ENCODE measurements at regions not wholly inside any gene's neighbourhood (a gene's known extent, or its start where the extent isn't known, plus 50 kb on each side); places are given as distances from the start of the nearest gene placed in this dataset.

DNA sequence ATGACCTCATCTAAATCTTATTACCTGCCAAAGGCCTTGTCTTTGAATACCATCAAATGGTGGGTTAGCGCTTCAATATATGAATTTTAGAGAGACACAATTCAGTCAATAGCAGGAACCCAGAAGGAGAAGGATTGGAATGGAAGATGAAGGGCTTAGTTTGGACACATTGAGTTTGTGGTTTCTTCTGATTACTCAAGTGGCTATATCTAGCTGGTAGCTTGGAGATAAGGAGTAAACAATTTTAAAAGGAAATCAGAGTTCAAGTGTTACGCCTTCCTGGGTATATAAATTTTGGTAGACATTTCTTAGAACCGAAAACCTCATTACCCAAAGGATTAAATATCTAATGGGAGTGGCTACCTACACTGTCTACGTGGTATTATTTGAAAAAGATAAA lies 80.2 kb downstream of the RGS2 start:
- no peak for DNase-seq (ENCODE audit: low spot score)
- H3K4me3 ChIP-seq (ENCODE audit: low read depth in 1 of 3, low read length in 3 of 3): no peak overlapping the region
- no peak overlapping the region for H3K9ac ChIP-seq (ENCODE audit: low read depth in 1 of 2, low read length in 2 of 2)
- 92% methylated on average over 4 of the region's 4 CpGs for WGBS
- H3K4me1 ChIP-seq (ENCODE audit: control insufficient read depth in 4 of 4, insufficient read depth in 4 of 4, low read length in 3 of 4): no peaks in the 10 kb centered on the region
- H3K9me3 ChIP-seq (ENCODE audit: control insufficient read depth in 4 of 4, low read length in 3 of 4): no peaks in the 10 kb centered on the region
- no peak overlapping the region for H3K27ac ChIP-seq (ENCODE audit: low read depth in 1 of 2, low read length in 2 of 2)
- no peaks in the 10 kb centered on the region for H3K27me3 ChIP-seq (ENCODE audit: control insufficient read depth in 4 of 4, insufficient read depth in 4 of 4, low read length in 3 of 4)
- H3K36me3 ChIP-seq (ENCODE audit: control insufficient read depth in 4 of 4, insufficient read depth in 3 of 4, low read depth in 1 of 4, low read length in 3 of 4): no peaks in the 10 kb centered on the region
- TF ChIP-seq HNF4A (conservative IDR thresholded peaks at IDR 0.05) (no peak), SP1 (IDR thresholded peaks at IDR 0.05) (no peak), GABPA (IDR thresholded peaks at IDR 0.05 in 1 of 2, conservative IDR thresholded peaks at IDR 0.05 in 1 of 2) (no peak), RAD21 (IDR thresholded peaks at IDR 0.05) (no peak)
- TF ChIP-seq, protein P1, sequence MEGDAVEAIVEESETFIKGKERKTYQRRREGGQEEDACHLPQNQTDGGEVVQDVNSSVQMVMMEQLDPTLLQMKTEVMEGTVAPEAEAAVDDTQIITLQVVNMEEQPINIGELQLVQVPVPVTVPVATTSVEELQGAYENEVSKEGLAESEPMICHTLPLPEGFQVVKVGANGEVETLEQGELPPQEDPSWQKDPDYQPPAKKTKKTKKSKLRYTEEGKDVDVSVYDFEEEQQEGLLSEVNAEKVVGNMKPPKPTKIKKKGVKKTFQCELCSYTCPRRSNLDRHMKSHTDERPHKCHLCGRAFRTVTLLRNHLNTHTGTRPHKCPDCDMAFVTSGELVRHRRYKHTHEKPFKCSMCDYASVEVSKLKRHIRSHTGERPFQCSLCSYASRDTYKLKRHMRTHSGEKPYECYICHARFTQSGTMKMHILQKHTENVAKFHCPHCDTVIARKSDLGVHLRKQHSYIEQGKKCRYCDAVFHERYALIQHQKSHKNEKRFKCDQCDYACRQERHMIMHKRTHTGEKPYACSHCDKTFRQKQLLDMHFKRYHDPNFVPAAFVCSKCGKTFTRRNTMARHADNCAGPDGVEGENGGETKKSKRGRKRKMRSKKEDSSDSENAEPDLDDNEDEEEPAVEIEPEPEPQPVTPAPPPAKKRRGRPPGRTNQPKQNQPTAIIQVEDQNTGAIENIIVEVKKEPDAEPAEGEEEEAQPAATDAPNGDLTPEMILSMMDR (IDR thresholded peaks at IDR 0.05; ENCODE audit: low read depth, low read length, missing input control): no peak

DNA sequence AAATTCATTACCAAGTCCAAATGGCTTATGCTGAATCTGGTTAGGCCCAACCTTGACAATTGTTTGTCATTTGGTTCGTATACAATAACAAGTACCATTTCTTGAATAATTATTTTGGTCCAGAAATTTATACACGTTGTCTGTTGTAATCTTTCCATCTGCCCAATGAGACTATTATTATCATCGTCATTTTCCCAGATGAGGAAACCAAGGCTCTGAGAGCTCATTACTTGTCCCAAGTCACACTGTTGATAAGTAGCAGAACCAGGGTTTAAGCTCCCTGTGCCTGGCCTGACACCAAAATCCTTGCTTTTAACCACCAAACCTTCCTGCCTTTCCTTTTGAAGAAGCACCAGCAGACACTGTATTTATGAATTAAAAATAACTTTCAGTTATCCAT lies 81.3 kb downstream of the RGS2 start:
- TF ChIP-seq TAF1 (conservative IDR thresholded peaks at IDR 0.05) (no peak), RAD21 (IDR thresholded peaks at IDR 0.05) (no peak), RXRA (IDR thresholded peaks at IDR 0.05) (no peak), YY1 (IDR thresholded peaks at IDR 0.05) (no peak), HNF4A (conservative IDR thresholded peaks at IDR 0.05) (no peak), JUND (IDR thresholded peaks at IDR 0.05) (no peak), HNF4G (IDR thresholded peaks at IDR 0.05) (no peak), SP1 (IDR thresholded peaks at IDR 0.05) (no peak), GABPA (IDR thresholded peaks at IDR 0.05 in 1 of 2, conservative IDR thresholded peaks at IDR 0.05 in 1 of 2) (no peak), EGR1 (IDR thresholded peaks at IDR 0.05; ENCODE audit: low read depth in 2 of 2) (no peak), NR2F2 (IDR thresholded peaks at IDR 0.05) (no peak), FOXA1 (IDR thresholded peaks at IDR 0.05) (no peak), FOXA2 (IDR thresholded peaks at IDR 0.05) (no peak)
- TF ChIP-seq, protein P2, sequence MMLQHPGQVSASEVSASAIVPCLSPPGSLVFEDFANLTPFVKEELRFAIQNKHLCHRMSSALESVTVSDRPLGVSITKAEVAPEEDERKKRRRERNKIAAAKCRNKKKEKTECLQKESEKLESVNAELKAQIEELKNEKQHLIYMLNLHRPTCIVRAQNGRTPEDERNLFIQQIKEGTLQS (IDR thresholded peaks at IDR 0.05): no peak
- TF ChIP-seq, protein P3, sequence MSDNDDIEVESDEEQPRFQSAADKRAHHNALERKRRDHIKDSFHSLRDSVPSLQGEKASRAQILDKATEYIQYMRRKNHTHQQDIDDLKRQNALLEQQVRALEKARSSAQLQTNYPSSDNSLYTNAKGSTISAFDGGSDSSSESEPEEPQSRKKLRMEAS (IDR thresholded peaks at IDR 0.05): no peak
- TF ChIP-seq, protein P4, sequence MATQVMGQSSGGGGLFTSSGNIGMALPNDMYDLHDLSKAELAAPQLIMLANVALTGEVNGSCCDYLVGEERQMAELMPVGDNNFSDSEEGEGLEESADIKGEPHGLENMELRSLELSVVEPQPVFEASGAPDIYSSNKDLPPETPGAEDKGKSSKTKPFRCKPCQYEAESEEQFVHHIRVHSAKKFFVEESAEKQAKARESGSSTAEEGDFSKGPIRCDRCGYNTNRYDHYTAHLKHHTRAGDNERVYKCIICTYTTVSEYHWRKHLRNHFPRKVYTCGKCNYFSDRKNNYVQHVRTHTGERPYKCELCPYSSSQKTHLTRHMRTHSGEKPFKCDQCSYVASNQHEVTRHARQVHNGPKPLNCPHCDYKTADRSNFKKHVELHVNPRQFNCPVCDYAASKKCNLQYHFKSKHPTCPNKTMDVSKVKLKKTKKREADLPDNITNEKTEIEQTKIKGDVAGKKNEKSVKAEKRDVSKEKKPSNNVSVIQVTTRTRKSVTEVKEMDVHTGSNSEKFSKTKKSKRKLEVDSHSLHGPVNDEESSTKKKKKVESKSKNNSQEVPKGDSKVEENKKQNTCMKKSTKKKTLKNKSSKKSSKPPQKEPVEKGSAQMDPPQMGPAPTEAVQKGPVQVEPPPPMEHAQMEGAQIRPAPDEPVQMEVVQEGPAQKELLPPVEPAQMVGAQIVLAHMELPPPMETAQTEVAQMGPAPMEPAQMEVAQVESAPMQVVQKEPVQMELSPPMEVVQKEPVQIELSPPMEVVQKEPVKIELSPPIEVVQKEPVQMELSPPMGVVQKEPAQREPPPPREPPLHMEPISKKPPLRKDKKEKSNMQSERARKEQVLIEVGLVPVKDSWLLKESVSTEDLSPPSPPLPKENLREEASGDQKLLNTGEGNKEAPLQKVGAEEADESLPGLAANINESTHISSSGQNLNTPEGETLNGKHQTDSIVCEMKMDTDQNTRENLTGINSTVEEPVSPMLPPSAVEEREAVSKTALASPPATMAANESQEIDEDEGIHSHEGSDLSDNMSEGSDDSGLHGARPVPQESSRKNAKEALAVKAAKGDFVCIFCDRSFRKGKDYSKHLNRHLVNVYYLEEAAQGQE (IDR thresholded peaks at IDR 0.05): no peak
- TF ChIP-seq, protein P1 (IDR thresholded peaks at IDR 0.05; ENCODE audit: low read depth, low read length, missing input control): no peak
- TF ChIP-seq, protein P5, sequence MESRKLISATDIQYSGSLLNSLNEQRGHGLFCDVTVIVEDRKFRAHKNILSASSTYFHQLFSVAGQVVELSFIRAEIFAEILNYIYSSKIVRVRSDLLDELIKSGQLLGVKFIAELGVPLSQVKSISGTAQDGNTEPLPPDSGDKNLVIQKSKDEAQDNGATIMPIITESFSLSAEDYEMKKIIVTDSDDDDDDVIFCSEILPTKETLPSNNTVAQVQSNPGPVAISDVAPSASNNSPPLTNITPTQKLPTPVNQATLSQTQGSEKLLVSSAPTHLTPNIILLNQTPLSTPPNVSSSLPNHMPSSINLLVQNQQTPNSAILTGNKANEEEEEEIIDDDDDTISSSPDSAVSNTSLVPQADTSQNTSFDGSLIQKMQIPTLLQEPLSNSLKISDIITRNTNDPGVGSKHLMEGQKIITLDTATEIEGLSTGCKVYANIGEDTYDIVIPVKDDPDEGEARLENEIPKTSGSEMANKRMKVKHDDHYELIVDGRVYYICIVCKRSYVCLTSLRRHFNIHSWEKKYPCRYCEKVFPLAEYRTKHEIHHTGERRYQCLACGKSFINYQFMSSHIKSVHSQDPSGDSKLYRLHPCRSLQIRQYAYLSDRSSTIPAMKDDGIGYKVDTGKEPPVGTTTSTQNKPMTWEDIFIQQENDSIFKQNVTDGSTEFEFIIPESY (IDR thresholded peaks at IDR 0.05): no peak
- H3K36me3 ChIP-seq (ENCODE audit: control insufficient read depth in 4 of 4, insufficient read depth in 3 of 4, low read depth in 1 of 4, low read length in 3 of 4): no peaks in the 10 kb centered on the region
- DNase-seq (ENCODE audit: low spot score): no peak
- no peaks in the 10 kb centered on the region for H3K4me1 ChIP-seq (ENCODE audit: control insufficient read depth in 4 of 4, insufficient read depth in 4 of 4, low read length in 3 of 4)
- no peak overlapping the region for H3K27ac ChIP-seq (ENCODE audit: low read depth in 1 of 2, low read length in 2 of 2)
- no peak overlapping the region for H3K9ac ChIP-seq (ENCODE audit: low read depth in 1 of 2, low read length in 2 of 2)
- no peak overlapping the region for H3K4me3 ChIP-seq (ENCODE audit: low read depth in 1 of 3, low read length in 3 of 3)
- no peaks in the 10 kb centered on the region for H3K9me3 ChIP-seq (ENCODE audit: control insufficient read depth in 4 of 4, low read length in 3 of 4)
- WGBS: 88% methylated on average over 3 of the region's 3 CpGs
- no peaks in the 10 kb centered on the region for H3K27me3 ChIP-seq (ENCODE audit: control insufficient read depth in 4 of 4, insufficient read depth in 4 of 4, low read length in 3 of 4)
